NCI-H82 treated with DMSO at 0.1 percent for 48 hours (cell line): ENCODE measurements at regions not wholly inside any gene's neighbourhood (a gene's known extent, or its start where the extent isn't known, plus 50 kb on each side); places are given as distances from the start of the nearest gene placed in this dataset.

Experiments
- DNase-seq: peaks from one replicate; lab custom pipeline; 2025; ENCODE audit not compliant: unreplicated experiment; lab: John Stamatoyannopoulos, UW

- DNase-seq: no peak
Measured at GRCh38 chr3:157751386-157751785, 248.2 kb upstream of the VEPH1 start.

GRCh38 chr3:157746391-157746790 is 243.2 kb upstream of the VEPH1 start:
- DNase-seq: no peak

- no peak for DNase-seq
Measured at GRCh38 chr3:157741607-157742006, 238.4 kb upstream of the VEPH1 start.

GRCh38 chr3:157738441-157738840 is 235.2 kb upstream of the VEPH1 start:
- no peak for DNase-seq

- DNase-seq: no peak
Measured at GRCh38 chr3:157718800-157719199, 215.6 kb upstream of the VEPH1 start.

- no peak for DNase-seq
Measured at GRCh38 chr3:157713101-157713500, 209.9 kb upstream of the VEPH1 start.

- no peak for DNase-seq
Measured at GRCh38 chr3:157705258-157705657, 202.0 kb upstream of the VEPH1 start.

GRCh38 chr3:157700405-157700804 is 197.2 kb upstream of the VEPH1 start:
- DNase-seq: peak; percentile 18

- no peak for DNase-seq
Measured at GRCh38 chr3:157695586-157695985, 192.4 kb upstream of the VEPH1 start.

- DNase-seq: no peak
Measured at GRCh38 chr3:157695103-157695502, 191.9 kb upstream of the VEPH1 start.

- no peak for DNase-seq
Measured at GRCh38 chr3:157693762-157694161, 190.5 kb upstream of the VEPH1 start.

- DNase-seq: no peak
Measured at GRCh38 chr3:157692468-157692867, 189.3 kb upstream of the VEPH1 start.

GRCh38 chr3:157683668-157684067 is 180.5 kb upstream of the VEPH1 start:
- no peak for DNase-seq

- DNase-seq: no peak
Measured at GRCh38 chr3:157672061-157672460, 168.8 kb upstream of the VEPH1 start.

- DNase-seq: no peak
Measured at GRCh38 chr3:157671656-157672055, 168.4 kb upstream of the VEPH1 start.

GRCh38 chr3:157669416-157669815 is 166.2 kb upstream of the VEPH1 start:
- peak; percentile 78 for DNase-seq

- DNase-seq: no peak
Measured at GRCh38 chr3:157667493-157667892, 164.3 kb upstream of the VEPH1 start.

GRCh38 chr3:157662171-157662570 is 159.0 kb upstream of the VEPH1 start:
- DNase-seq: no peak

- no peak for DNase-seq
Measured at GRCh38 chr3:157660847-157661246, 157.6 kb upstream of the VEPH1 start.

GRCh38 chr3:157652366-157652765 is 149.2 kb upstream of the VEPH1 start:
- DNase-seq: no peak

- no peak for DNase-seq
Measured at GRCh38 chr3:157650699-157651098, 147.5 kb upstream of the VEPH1 start.

- DNase-seq: no peak
Measured at GRCh38 chr3:157650172-157650571, 147.0 kb upstream of the VEPH1 start.

- no peak for DNase-seq
Measured at GRCh38 chr3:157649511-157649910, 146.3 kb upstream of the VEPH1 start.

GRCh38 chr3:157647820-157648219 is 144.6 kb upstream of the VEPH1 start:
- DNase-seq: no peak
